ENCODE measurements at regions not wholly inside any gene's neighbourhood (a gene's known extent, or its start where the extent isn't known, plus 50 kb on each side); places are given as distances from the start of the nearest gene placed in this dataset.

DNA sequence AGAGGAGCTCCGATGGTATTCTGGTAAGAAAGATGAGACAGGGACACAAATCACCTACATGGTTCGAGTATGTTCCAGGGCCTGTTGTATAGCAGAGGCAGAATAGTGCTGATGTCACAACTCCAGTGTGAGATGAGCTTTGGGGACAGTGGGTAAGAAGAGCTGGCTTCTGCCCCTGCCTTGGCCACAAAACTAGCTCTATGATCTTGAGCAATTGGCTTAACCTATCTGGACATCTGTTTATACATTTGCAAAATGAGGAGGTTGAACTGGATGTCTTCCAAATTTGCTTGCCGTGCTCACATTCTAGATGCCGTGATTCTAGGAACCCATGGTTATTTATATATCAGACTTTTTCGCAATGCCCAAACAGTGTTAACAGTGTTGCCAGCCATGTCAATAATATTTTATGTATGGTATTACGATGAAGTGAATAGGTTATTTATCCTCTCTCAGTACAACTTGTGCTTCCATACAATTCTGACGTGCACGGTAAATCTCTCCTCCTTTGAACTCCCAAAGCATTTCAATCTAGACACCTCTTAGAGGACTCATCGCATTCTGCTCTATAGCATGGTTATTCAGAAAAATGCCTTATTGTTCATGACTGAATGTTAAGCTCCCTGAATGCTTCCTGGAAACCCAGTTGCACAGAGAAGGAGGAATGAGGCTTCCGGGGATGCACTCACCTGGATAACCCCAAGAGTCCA lies 316.0 kb downstream of the FOXO1 start:
- H3K4me3 Mint-ChIP-seq: no peak overlapping the region
- no peak overlapping the region for H3K4me2 ChIP-seq
- no peaks in the 10 kb centered on the region for H4K20me1 ChIP-seq (replicated peaks; ENCODE audit: insufficient read depth)
- no peak for ATAC-seq
- H3K27me3 ChIP-seq (ENCODE audit: insufficient read depth): no peaks in the 10 kb centered on the region
- no peak for DNase-seq (ENCODE audit: low spot score)
- peaks cover 27% of the 10 kb centered on the region for H3K4me1 ChIP-seq (ENCODE audit: insufficient read depth)
- TF ChIP-seq NANOG (IDR thresholded peaks at IDR 0.05; ENCODE audit: borderline replicate concordance): no peak
- TF ChIP-seq, protein P1, sequence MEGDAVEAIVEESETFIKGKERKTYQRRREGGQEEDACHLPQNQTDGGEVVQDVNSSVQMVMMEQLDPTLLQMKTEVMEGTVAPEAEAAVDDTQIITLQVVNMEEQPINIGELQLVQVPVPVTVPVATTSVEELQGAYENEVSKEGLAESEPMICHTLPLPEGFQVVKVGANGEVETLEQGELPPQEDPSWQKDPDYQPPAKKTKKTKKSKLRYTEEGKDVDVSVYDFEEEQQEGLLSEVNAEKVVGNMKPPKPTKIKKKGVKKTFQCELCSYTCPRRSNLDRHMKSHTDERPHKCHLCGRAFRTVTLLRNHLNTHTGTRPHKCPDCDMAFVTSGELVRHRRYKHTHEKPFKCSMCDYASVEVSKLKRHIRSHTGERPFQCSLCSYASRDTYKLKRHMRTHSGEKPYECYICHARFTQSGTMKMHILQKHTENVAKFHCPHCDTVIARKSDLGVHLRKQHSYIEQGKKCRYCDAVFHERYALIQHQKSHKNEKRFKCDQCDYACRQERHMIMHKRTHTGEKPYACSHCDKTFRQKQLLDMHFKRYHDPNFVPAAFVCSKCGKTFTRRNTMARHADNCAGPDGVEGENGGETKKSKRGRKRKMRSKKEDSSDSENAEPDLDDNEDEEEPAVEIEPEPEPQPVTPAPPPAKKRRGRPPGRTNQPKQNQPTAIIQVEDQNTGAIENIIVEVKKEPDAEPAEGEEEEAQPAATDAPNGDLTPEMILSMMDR (conservative IDR thresholded peaks at IDR 0.05; ENCODE audit: low read depth in 2 of 2): no peak
- no peak for TF ChIP-seq EZH2phosphoT487 (IDR thresholded peaks at IDR 0.05; ENCODE audit: unreplicated experiment)
- TF ChIP-seq, protein P2, sequence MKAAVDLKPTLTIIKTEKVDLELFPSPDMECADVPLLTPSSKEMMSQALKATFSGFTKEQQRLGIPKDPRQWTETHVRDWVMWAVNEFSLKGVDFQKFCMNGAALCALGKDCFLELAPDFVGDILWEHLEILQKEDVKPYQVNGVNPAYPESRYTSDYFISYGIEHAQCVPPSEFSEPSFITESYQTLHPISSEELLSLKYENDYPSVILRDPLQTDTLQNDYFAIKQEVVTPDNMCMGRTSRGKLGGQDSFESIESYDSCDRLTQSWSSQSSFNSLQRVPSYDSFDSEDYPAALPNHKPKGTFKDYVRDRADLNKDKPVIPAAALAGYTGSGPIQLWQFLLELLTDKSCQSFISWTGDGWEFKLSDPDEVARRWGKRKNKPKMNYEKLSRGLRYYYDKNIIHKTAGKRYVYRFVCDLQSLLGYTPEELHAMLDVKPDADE (IDR thresholded peaks at IDR 0.05): no peak
- TF ChIP-seq STAT1 (IDR thresholded peaks at IDR 0.05; ENCODE audit: unreplicated experiment): no peak
- no peak for TF ChIP-seq POLR2AphosphoS5 (IDR thresholded peaks at IDR 0.05; ENCODE audit: low read depth)
- TF ChIP-seq, protein P3, sequence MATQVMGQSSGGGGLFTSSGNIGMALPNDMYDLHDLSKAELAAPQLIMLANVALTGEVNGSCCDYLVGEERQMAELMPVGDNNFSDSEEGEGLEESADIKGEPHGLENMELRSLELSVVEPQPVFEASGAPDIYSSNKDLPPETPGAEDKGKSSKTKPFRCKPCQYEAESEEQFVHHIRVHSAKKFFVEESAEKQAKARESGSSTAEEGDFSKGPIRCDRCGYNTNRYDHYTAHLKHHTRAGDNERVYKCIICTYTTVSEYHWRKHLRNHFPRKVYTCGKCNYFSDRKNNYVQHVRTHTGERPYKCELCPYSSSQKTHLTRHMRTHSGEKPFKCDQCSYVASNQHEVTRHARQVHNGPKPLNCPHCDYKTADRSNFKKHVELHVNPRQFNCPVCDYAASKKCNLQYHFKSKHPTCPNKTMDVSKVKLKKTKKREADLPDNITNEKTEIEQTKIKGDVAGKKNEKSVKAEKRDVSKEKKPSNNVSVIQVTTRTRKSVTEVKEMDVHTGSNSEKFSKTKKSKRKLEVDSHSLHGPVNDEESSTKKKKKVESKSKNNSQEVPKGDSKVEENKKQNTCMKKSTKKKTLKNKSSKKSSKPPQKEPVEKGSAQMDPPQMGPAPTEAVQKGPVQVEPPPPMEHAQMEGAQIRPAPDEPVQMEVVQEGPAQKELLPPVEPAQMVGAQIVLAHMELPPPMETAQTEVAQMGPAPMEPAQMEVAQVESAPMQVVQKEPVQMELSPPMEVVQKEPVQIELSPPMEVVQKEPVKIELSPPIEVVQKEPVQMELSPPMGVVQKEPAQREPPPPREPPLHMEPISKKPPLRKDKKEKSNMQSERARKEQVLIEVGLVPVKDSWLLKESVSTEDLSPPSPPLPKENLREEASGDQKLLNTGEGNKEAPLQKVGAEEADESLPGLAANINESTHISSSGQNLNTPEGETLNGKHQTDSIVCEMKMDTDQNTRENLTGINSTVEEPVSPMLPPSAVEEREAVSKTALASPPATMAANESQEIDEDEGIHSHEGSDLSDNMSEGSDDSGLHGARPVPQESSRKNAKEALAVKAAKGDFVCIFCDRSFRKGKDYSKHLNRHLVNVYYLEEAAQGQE (IDR thresholded peaks at IDR 0.05; ENCODE audit: unreplicated experiment): no peak
- no peak overlapping the region for H3K4me3 ChIP-seq
- H3K36me3 ChIP-seq (ENCODE audit: insufficient read depth): no peaks in the 10 kb centered on the region
- no peak overlapping the region for H3K27ac ChIP-seq (ENCODE audit: low read depth)
- no peaks in the 10 kb centered on the region for H3K36me3 Mint-ChIP-seq (ENCODE audit: low read depth)
- peaks cover 6% of the 10 kb centered on the region; the same call in 1 of the 2 replicates for H3K9me2 ChIP-seq (ENCODE audit: insufficient read depth)
- no peaks in the 10 kb centered on the region for H3K79me2 ChIP-seq (replicated peaks; ENCODE audit: insufficient read depth)
- H3K27me3 Mint-ChIP-seq (ENCODE audit: insufficient read depth, low read depth, poor library complexity): peaks cover 17% of the 10 kb centered on the region
- no peaks in the 10 kb centered on the region for H3F3A ChIP-seq (replicated peaks; ENCODE audit: low read depth)
- peaks cover 71% of the 10 kb centered on the region for H3K4me1 Mint-ChIP-seq
- no peak overlapping the region for H3K27ac Mint-ChIP-seq
- no peak overlapping the region for H2AFZ ChIP-seq
- H3K9me3 Mint-ChIP-seq: no peaks in the 10 kb centered on the region

Measured in GM23338 (cell line).